NCI-H82 treated with DMSO at 0.1 percent for 48 hours (cell line): ENCODE measurements at regions not wholly inside any gene's neighbourhood (a gene's known extent, or its start where the extent isn't known, plus 50 kb on each side); places are given as distances from the start of the nearest gene placed in this dataset.

Experiments
- DNase-seq: peaks from one replicate; lab custom pipeline; 2025; ENCODE audit not compliant: unreplicated experiment; lab: John Stamatoyannopoulos, UW

DNA sequence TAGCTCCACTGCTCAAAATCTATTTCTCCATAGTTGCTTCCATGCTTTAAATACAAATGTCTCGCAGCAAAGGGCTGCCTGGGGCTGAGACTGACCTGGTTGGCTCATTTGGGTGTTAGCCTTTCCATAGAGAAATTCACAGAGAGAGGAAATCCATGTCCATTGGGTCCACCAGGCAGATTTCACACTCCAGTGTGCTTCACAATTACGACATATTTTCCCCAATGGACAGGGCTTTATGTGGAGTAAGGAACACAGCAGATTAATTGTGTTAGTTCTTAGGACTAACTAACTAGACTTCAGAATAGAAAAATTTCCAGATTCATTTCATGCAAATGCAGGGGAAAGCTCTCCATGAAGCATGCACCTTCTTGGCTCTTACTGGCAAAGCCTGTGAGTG lies 180.7 kb downstream of the FBXO15 start:
- no peak for DNase-seq

DNA sequence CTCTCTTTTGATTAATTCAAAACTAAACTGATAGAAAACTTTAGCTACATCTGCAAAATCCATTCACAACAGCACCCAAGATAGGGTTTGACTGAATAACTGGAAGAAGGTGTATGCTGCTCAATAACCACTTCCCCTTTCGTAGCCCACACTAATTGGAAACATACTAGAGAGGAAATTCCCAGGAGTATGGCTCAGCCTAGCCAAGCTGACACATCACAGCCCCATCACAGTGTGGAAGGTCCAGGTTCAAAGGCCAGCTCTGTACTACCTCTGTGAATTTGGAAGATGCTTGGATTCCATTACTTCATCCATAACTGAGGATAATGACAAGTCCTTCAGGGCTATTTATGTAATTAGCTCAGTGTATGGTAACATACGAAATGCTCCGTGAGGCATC lies 185.4 kb downstream of the FBXO15 start:
- DNase-seq: no peak

- no peak for DNase-seq
Observed at GRCh38 chr18:73961804-73962203, 185.8 kb downstream of the FBXO15 start.

GRCh38 chr18:73959352-73959751 lies 188.3 kb downstream of the FBXO15 start:
- DNase-seq: no peak

DNA sequence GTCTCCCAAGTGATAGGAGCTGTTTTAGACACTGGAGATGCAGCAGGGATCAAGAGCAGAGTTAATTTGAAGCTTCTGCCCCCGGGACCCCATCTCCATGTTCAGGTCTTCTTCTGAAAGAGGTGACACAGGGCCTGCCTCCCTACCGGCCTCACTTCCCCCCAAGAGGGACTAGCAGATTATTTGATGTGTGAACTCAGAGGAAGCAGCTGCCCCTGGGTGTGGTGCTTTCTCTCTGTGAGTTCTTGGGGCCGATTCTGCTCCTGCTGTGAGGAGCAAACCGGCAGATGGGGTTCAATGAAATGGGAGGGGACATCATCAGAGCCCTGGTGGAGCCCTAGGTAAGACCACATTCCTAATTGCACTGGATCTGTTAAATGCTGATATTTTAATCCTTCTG lies 193.4 kb downstream of the FBXO15 start:
- DNase-seq: no peak

GRCh38 chr18:73952296-73952946 lies 195.2 kb downstream of the FBXO15 start:
- DNase-seq: no peak

- no peak for DNase-seq
Observed at GRCh38 chr18:73950116-73950700, 197.4 kb downstream of the FBXO15 start.

DNA sequence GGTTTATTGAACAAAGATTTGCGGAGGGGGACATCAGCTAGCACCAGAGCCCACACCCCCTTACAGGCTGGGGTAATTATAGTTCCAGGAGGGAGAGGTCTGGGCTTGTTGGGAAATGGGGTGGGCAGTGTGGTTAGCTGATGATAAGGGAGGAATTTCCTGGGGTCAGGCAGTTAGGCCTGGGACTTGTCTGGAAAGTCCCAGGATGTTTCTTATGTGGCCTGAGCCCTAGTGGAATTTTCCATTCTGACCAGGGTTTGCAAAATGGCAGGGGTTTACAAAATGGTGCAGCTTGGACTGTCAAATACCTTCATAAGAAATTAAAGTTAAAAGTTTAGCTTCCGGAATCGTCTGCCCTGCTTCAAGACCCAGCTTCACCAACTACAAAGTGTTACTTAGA lies 199.1 kb downstream of the FBXO15 start:
- no peak for DNase-seq

DNA sequence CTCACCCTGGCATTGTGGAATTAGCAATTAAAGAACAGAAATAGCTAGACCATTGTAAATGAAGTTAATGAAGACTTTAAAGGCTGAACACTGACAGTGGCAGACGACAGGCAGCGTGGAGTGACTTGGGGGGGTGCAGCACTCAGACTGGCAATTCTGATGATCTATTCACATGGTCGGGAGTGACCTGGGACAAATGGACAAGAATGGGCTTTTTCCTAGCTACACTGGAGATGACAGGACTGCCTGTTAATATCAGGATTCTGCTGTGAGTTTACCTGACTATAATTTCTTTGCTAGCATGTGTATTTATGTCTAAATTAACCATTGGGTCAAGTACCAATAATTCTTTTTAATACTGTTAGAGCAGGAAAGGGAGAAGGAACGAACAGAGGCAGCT lies 199.6 kb downstream of the FBXO15 start:
- no peak for DNase-seq

DNA sequence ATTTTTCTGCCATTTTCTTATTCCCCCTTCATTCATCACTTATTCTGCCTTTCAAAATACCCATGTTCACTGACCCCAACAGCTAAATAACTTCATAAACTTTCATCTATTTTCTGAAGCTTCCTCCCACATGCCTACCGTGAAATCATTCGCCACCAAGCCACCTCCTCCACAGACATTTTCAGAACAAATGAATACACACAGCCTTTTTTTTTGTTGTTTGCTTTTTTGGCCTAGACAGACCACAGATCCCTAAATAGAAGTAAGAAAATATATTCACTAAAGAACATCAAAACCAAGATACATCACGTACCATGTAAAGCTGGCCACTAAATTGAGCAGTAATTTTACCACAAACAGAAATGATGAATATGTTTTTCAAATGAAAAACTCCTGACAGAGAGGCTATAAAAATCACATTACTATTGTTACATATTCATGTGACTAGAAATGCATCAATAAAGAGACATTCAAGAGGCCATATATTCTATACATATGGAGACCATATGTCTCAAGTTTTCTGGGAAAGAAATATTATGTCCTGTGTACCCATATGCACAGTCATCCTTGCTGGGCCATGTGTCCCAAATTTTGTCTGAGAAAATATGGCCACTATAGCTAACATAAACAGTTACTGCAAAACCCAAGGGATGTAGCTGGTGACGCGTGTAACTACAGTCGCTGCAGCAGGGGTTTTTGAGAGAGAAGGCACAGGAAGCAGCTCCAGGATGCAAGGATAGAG lies 200.3 kb downstream of the FBXO15 start:
- no peak for DNase-seq

DNA sequence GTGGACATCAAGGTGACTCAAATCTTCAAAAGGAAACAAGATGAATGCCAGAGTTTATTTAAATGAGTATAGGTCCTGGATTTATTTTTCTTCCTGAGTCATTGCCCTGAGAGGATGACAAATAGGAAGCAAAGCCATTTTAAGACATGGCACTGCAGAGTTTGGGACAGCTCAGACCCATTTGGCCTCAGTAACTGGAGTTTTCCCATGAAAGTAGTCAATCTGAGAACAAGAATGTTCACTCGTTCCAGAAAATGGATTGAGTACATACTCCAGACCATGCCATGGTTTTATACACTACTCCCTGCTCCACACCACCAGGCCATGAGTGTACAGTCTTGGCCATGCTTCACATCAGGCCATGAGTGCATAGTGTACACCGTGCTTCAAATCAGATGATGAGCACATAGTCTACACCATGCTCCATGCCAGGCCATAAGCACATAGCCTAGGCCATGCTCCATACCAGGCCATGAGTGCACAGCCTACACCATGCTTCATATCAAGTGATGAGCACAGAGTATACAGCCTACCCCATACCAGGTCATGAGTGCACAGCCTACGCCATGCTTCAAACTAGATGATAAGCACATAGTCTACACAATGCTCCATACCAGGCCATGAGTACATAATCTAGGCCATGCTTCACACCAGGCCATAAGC lies 202.4 kb downstream of the FBXO15 start:
- no peak for DNase-seq

DNA sequence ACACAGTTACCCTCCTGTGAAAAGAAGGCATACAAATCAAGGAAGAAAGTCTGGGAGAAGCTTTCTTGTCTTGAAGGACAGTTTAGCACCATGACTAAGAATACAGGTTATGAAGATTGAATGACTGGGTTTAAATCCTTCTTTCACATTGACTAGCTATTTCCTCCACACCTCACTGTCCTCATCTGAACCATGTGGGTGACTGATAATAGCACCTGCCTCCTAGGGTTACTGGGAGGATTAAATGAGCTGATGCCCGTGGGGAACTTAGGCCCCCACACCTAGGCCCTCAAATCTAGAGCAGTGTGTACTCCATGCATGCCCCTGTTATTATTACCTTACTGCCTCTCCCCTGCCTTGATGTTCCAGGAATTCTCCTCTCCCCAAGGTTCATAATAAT lies 202.9 kb downstream of the FBXO15 start:
- DNase-seq: no peak

- DNase-seq: no peak
Observed at GRCh38 chr18:73943763-73944162, 203.9 kb downstream of the FBXO15 start.

GRCh38 chr18:73942956-73943355 lies 204.7 kb downstream of the FBXO15 start:
- DNase-seq: no peak

DNA sequence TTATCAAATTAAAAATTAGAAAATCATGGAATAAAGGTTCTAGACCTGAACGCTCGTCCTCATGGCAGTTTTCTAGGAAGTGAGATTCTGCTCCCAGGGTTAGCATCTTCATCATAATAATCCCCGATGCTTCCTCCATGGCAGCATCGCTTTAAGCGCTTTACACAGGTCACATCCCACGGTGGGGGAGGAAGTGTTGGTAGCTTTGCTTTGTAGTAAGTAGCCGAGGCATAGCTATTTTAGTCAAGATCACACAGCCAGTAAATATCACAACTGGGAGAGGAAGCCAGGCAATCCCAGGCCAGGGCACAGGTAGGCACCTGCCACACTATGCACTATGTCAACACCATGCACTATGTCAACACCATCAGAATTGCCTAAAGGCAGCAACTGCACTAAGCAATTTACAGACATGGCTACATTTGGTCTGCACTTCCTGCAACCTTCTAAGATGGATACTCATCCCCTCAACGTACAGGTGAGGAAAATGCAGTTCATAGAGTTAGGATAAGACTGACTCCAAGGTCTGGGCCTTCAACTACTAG lies 205.5 kb downstream of the FBXO15 start:
- DNase-seq: no peak

GRCh38 chr18:73940721-73941120 lies 206.9 kb downstream of the FBXO15 start:
- no peak for DNase-seq

- DNase-seq: no peak
Observed at GRCh38 chr18:73939391-73939790, 208.2 kb downstream of the FBXO15 start.

- DNase-seq: no peak
Observed at GRCh38 chr18:73933685-73934084, 213.9 kb downstream of the FBXO15 start.

DNA sequence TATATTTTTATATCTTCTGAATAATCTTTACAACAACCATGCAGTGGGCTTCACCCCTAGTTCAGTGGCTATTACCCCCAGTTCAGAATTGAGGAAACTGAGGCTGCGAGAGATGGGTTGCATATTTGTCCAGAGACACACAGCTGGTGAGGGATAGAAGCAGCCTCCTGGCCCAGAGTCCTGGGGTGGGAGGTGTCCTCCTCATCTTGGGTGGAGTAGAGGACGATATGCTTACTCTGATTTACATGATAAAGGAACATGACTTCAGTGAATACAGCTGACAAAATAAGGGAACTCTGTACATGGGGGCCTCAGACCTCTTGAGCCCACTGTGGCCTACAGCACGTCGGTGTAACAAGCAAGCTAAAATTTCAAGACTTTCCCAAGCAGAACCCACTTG lies 214.7 kb downstream of the FBXO15 start:
- DNase-seq: no peak

DNA sequence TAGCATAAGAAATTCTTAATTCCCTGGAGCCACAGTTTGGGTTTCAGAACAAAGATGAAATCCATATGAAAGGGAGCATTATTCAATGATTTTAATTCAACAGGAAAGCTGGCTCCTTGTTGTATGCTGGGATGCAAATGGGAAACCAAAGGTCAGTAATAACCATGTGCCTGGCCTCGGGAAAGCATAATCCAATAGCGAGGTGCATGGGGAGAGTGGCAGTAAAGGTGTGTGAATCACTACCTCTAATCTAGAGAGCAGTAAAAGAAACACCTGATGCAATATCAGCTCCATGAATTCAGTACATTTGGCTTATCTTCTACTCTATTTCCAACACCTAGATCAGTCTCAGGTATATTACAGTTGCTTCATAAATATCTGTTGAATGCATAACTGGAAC lies 220.1 kb downstream of the FBXO15 start:
- no peak for DNase-seq

DNA sequence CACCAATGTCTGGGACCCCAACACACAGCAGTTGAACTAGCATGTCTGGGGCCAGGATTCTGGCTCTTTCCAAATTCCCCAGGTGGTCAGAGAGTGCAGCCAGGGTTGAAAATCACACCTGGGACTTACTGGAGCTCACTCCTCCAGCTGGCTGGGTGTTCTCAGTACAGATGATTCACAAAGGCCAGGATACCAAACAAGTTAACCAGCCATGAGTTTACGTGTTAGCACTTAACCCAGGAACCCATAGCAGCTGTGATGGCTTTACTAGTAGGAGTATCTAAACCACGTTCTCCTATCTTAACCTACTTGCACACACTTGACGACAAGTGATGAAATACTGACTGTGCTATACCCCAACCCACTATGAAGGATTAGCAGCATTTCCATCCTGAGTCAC lies 222.8 kb downstream of the FBXO15 start:
- no peak for DNase-seq

DNA sequence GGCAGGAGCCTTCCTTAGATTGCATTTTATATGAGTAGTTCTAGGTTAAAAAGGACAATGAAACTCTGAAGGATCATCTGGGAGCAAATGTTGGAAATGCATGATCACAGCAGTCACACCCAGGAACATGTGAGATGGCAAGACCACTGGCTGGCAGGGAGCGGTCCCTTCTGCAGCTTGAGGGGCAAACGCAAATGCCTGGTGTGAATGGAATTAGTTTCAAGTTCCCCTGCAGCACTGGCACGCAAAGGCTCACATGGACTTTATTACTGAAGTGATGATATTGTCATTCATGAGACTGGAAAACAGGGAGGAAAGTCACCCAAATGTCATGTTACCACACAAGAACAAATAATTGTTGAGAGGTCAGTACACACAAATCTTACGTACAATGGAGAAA lies 223.3 kb downstream of the FBXO15 start:
- DNase-seq: no peak
